HG02943 (cell line): ENCODE measurements at regions not wholly inside any gene's neighbourhood (a gene's known extent, or its start where the extent isn't known, plus 50 kb on each side); places are given as distances from the start of the nearest gene placed in this dataset.
"Not testable (repeated sequence)": the region's sequence is repeated elsewhere in the genome, so short reads cannot be mapped to it uniquely, and the experiment has no call there.

Source experiments
- ATAC-seq: cut with Tn5 transposase; IDR thresholded peaks from one replicate; pipeline ENCODE4 v1.9.1; 2021; ENCODE audit warnings: mild to moderate bottlenecking, low read depth, moderate library complexity; ENCODE audit not compliant: unreplicated experiment

DNA sequence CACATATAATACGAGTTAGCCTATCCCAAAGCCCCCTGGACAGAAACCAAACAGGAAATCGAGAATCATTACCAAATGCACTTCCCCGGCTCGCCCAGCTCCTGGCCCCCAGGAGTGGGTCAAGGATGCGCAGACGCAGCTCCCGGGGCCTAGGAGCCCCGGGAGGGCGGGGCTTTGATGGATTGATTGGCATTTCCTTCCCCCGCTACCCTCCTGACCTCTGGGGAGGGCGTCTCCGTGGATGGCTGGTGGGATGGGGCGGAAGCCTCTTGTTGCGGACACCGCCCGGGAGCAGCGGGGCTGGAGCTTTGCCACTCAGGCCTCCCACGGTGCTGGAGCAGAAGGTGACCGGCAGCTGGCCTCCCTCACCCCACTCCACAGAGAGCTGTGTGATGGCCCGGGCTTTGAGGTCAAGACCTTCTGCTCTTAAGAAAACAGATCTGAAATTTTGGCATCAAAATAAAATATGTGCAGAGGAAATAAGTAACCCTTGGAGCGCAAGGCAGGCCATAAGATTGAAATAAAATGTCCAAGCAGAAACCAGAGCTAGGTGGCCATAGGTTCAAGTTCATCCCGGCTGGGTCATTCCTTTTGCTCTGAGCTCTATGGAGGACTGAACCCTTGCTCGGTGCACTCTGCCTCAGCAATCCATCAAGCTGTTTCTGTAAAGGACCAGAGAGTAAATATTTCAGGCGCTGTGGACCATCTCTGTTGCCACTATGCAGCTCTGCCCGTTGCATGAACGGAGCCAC, 262.3 kb downstream of the SOX9 start:
- ATAC-seq = no peak

- ATAC-seq = no peak
Measured at GRCh38 chr17:72385475-72385874, 264.7 kb downstream of the SOX9 start.

DNA sequence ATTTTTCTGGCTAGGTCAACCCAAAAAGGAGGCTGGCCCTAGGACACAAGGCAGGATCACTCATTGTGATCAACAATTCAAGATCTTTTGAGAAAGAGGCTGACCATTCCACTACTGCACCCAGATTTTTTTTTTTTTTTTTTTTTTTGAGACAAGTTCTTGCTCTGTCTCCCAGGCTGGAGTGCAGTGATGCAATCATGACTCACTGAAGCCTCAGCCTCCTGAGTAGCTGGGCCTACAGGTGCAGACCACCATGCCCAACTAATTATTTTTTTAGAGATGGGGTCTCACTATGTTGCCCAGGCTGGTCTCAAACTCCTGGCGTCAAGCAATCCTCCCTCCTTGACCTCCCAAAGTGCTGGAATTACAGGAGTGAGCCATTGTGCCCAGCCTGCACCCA, 265.4 kb downstream of the SOX9 start:
- not testable (repeated sequence) for ATAC-seq

- no peak for ATAC-seq
Measured at GRCh38 chr17:72386619-72387237, 265.9 kb downstream of the SOX9 start.

GRCh38 chr17:72387487-72387886, 266.7 kb downstream of the SOX9 start:
- no peak for ATAC-seq

DNA sequence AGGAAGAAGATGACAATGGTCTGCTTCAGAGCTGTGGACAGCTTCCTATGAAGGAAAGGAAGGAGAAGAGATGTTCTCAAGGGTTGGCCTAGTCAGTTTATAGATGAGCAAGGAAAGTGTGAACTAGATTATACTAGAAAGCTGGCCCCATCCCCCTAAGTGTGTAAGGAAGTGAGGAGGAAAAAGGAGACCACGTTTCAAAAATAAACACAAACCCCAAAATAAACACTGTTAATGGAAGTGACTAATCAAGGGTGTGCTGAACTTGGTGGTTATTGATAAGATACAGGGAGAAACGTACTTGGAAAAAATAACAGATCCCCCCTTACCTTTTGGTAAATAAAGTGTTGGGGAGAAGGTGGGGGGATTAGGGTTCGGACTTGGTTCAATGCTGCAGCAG, 267.1 kb downstream of the SOX9 start:
- no peak for ATAC-seq

DNA sequence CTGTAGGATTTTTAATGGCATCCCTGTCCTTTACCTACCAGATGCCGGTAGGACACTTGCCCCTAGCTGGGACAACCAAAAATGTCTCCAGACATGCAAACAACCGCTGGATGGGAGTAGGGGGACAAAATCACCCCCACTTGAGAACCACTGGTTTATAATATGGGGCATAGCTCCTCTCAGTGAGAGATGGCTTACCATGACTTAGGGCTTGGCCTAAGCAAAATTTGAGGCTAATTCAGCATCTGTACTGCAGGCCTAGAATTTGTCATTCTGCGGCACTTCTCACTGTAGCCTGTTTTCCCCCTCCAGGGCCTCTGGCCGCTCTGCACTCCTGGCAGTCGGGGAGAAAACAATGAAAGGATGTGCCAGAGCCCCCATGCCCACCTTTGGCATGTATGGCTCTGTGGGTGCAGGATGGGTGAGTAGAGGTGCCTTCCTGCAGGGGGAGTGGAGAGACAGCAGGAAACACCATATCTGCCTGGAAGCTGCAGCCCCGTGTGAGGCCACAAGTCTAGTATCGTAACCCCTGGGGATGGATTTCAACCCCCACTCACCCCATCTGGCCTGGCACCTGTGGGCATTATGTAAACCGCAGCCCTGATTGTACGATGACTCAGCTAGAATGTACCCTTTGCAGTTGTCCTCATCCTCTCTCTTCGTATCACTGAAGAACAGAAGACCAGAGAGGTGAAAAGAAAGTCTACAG, 268.1 kb downstream of the SOX9 start:
- ATAC-seq = peak; percentile 93

DNA sequence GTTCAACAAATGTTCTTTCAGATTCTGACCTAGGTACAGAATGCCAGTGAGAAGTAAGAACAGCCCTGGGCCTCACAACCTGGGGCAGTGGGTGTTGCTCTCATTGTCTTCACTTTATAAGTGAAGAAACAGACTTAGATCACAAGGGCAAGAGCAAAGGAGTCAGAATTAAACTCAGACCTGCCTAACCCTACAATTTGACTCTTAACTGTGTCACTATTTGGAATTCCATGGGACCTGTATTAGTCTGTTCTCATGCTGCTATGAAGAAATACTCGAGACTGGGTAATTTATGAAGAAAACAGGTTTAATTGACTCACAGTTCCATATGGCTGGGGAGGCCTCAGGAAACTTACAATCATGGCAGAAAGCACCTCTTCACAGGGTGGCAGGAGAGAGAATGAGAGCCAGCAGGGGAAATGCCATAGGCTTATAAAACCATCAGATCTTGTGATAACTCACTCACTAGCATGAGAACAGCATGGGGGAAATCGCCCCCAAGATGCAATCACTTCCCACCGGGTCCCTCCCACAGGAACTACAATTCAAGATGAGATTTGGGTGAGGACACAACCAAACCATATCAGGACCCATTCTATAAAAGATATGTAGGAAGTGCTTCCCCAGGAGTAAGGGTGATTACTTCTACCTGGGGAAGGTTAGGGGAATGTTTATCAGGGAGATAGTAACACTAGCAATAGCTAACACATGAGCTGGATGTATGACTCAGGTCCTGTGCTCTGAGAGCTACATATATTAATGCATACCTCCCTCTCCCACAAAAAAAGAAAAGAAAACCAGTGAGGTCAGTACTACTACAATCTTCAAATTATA, 270.1 kb downstream of the SOX9 start:
- no peak for ATAC-seq

DNA sequence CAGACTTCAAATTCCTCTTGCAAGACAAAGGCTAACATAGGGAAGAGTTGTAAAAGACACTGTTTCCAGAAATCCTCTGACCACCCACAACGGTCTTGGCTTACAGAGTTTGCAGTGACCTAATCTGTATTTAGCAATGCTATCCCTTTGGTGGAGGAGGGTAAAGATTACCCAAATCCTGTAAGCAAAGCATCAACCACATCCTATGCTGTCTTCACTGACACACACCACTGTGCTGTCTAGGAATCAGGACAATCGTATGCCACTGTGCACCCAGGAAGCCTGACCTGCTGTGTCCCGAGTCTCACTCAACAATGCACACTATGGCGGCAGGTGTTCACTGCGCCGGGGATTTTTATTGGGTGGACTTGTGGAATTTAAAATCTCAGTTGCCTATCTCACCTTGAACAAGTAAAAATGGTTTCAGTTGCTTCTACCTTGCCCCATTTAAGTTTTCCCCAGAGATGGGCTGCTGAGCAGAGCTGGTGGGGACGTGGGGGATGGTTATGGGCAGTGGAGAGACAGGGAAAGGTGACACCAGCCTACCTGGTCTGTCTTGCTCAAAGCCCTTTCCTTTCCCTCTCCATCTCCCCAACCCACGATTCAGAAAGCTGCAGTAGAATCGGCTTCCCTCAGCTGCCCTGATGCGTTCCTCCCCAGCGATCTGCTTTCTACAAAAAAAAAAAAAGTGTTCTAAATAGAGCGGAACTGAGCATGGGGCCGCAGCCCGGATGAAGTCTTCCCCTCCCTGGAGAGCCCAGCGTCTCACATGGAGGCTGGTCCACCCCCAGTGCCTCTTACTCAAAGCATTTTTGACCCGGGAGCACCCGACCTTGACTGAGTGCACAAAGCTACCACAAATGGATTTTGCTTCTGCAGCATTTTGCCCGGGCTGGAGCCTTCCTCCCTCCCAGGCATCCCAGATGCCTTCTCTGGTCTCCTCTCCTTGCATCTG, 271.5 kb downstream of the SOX9 start:
- ATAC-seq = no peak

DNA sequence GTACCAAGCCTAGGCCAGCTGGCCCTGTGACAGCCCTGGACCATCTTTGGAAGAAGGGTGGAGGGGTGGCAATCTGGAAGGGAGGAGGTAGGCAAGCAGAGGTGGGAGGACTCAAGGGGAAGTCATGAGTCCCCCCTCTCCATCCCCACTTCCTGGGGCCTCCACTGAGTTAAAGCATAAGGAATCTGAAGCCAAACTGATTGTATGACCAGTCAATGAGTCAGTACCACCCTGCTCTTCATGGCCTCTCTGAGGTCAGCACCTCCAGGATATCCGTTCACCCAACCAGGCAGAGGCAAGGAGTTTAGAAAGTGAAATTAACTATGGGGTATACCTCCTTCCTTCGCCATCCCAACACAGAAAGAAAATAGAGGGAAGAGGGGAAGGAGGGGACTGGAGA, 272.7 kb downstream of the SOX9 start:
- ATAC-seq = no peak

DNA sequence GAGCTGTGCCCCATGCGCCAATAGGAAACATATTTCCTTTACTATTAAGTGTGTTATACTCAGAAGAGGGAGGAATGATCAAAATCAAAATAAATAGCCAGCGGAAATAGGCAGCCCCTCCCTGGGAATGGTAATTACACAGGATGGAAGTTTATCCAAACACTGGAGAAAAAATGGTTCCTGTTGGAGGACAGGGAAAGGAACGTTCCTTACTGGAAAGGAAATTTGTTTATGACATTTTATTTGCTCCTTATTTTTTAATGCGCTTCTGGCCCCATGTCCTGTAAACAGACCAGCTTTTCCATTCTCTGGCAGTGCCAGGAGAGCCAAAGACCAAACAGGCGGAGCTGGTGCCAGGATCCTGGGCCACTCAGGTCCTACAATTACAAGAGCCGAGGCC, 273.7 kb downstream of the SOX9 start:
- no peak for ATAC-seq

GRCh38 chr17:72396121-72396520, 275.3 kb downstream of the SOX9 start:
- ATAC-seq = no peak

- ATAC-seq = no peak
Measured at GRCh38 chr17:72397223-72397667, 276.4 kb downstream of the SOX9 start.

DNA sequence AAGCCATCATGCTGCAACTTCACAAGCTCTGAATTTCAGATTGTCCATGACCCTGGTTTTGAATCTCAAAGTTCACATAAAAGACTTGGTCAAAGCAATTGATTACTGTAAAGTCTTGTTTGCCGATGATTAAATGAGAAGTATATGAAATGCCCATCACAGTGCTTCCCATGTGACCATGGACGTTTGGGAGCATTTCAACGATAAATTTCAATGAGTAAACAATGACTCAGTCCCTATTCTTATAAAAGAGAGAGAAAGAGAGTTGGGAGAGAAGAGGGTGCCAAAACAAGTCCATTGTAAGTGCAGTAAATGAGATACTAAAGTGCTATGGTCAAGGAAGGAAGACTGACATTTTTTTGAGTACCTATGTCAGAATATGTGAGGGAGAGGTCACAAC, 276.9 kb downstream of the SOX9 start:
- ATAC-seq = no peak

GRCh38 chr17:72399023-72399607, 278.3 kb downstream of the SOX9 start:
- ATAC-seq = no peak

DNA sequence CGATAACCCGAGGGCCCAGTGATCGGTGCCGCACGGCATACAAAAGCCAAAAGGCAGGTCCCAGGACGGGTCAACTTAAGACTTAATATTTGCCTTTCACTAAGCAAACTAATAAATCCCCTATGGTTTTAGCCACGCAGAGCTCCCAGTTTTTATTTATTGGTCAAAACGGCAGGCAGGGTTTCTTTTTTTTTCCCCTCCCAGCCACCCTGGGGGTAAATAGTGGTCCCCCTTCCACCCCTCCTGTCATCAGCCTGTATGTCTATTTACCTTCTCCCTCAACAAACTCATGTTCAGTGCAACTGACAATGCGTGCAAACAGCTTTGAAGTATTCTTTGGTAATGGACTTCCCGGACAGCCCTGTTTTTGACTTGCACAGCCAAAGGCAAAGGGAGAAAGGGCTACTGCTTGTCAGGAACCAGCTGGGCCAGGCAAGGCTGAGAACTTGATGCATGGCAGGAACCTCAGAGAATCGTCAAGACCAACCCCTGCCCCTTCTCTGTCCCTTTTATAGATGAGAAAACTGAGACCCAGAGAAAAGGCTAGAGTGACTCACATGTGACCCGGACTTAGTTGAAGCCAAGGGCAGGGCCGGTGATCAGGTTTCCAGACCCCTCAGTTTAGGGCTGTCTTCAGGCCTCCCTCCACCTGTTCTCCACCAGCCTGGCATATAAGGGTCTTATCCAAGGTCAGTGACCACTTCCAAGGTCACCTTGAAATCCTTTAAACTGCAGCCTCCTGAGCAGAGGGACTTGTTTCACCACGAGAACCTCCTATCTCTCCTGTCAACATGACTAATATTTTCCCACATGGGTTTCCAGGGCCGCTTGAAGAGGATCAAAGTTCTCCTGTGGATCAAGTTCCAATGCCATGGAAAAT, 279.0 kb downstream of the SOX9 start:
- ATAC-seq = no peak

GRCh38 chr17:72400488-72400827, 279.6 kb downstream of the SOX9 start:
- no peak for ATAC-seq

- ATAC-seq = no peak
Measured at GRCh38 chr17:72400863-72401262, 280.0 kb downstream of the SOX9 start.
